ENCODE measurements at regions not wholly inside any gene's neighbourhood (a gene's known extent, or its start where the extent isn't known, plus 50 kb on each side); places are given as distances from the start of the nearest gene placed in this dataset.
A peak's percentile ranks its signal among the peaks of the same experiment; 100 is the strongest.

DNA sequence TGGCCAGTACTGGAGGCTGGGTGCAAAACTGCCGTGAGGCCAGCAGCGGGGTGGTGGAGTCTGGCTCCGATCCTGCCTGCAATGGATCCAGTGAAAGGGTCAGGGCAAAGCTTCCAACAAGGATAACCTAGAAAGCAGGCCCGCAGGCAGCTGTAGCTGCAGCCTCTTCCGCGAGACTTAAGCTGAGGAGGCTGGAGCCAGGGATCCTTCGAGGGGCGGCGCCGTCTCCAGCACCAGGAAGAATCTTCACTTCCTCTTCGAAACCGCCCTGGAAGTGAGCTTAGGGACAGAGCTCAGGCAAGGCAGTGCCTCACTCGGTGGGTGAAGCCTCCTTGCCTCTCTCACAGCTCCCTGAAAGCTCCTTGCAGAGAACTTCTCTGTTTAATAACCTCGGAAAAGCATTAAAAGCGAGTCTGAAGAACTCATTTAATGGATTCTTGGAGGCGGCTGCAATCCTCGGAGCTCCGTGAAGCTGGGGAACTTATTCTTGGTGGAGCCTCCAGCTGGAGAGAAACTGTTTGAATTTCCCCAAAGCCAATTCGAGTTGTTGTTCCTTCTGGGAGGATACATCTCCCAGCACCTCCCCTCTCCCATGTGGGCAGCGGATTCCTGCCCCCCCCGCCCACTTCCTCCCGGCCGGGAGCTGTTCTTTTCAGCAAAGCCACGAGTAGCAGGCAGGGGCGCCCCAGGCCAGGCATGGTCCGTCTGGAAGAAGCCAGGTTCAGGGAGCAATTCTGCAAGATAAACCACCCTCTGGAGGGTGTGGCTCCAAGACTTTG is 169.9 kb downstream of the CTTN start:
- WGBS, 2 donors (ENCODE audit: extremely low coverage in 2 of 2, insufficient read length in 2 of 2, insufficient replicate concordance in 1 of 2): no CpG with 5 or more reads among the region's 26 CpGs
- H2BK15ac ChIP-seq (ENCODE audit: low read length): no peak overlapping the region
- no peak overlapping the region for H4K91ac ChIP-seq (ENCODE audit: low read depth, low read length, poor library complexity)
- H2BK5ac ChIP-seq (ENCODE audit: low read length): no peak overlapping the region
- no peak overlapping the region for H3K4me2 ChIP-seq (ENCODE audit: insufficient read depth, low read length, poor library complexity, severe bottlenecking)
- peak overlapping the region; percentile 31 for H3K18ac ChIP-seq (ENCODE audit: low read length)
- H3K9me3 ChIP-seq (replicated peaks in 1 of 2; ENCODE audit: control insufficient read depth in 2 of 2, insufficient read depth in 1 of 2, low read depth in 1 of 2, low read length in 2 of 2): peaks cover 0 to 3% of the 10 kb centered on the region in 2 donors
- peaks cover 10 to 13% of the 10 kb centered on the region in 2 donors for H3K4me1 ChIP-seq (ENCODE audit: control insufficient read depth in 2 of 2, insufficient read depth in 1 of 2, low read depth in 1 of 2, low read length in 2 of 2)
- DNase-seq (ENCODE audit: low spot score): no peak
- H3K4ac ChIP-seq (ENCODE audit: low read length): no peak overlapping the region
- no peak overlapping the region for H3K4me3 ChIP-seq (ENCODE audit: low read length in 2 of 2)
- no peaks in the 10 kb centered on the region for H3K79me1 ChIP-seq (ENCODE audit: low read depth, low read length)
- H3K9ac ChIP-seq (ENCODE audit: low read depth, low read length, poor library complexity): no peak overlapping the region
- peak overlapping the region; percentile 96 for H2AK5ac ChIP-seq (ENCODE audit: low read depth, low read length)
- no peak overlapping the region for H3K14ac ChIP-seq (ENCODE audit: low read length)
- H3K27ac ChIP-seq (replicated peaks; ENCODE audit: low read length): no peak overlapping the region
- peak overlapping the region; percentile 21 for H2BK120ac ChIP-seq (ENCODE audit: low read depth, low read length)
- H3K23ac ChIP-seq (ENCODE audit: low read depth, low read length, poor library complexity): no peak overlapping the region
- no peak overlapping the region for H4K8ac ChIP-seq (ENCODE audit: low read depth, low read length)
- H2BK12ac ChIP-seq (ENCODE audit: low read length): no peak overlapping the region
- no peaks in the 10 kb centered on the region for H3K36me3 ChIP-seq (replicated peaks in 1 of 2; ENCODE audit: control insufficient read depth in 2 of 2, insufficient read depth in 2 of 2, low read length in 2 of 2)
- no peaks in the 10 kb centered on the region for H3K27me3 ChIP-seq (ENCODE audit: control insufficient read depth in 3 of 3, insufficient read depth in 3 of 3, low read depth in 1 of 3, low read length in 3 of 3)
- peak overlapping the region; percentile 2 for H2AFZ ChIP-seq (ENCODE audit: low read length)

DNA sequence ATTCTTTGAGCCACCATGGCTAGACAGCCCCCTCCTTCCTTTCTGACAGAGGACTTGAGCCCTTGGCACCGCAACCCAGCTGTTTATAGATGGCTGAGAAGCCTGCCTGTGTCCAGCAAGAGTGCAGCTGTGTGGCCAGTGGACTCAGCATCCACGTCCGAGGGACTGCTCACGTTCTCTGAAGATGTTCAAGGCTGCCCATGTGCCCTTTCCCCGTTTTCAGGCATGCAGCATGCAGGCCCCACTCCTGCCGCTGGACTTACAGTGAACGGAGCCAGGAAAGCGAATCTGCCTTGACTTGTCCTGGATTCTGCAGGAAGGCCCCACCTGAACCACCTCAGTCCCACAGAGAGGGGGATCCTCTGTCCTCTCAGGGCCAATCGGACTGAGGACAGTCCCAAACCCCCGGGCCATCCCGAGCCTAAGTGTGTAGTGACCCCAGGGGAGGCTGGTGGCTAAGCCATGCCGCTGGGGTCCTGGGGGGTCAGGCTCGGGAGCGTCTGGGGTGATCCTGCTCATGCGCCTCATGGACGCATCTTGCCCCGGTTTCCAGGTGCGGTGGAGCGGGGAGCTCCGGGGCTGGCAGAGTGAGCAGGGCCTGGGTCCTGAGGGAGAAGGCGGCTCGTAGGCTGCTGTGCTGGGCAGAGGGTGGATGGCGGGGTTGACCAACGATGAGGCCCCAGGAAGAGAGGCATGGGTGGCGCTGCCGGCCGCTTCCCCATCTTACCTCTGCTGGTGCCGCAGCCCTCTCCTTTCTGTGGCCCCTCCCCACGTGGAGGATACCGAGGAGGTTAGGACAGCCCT is 170.7 kb downstream of the CTTN start:
- Histone ChIP-seq H3K27me3 (ENCODE audit: control insufficient read depth in 3 of 3, insufficient read depth in 3 of 3, low read depth in 1 of 3, low read length in 3 of 3) (no peaks in the 10 kb centered on the region), H2BK12ac (ENCODE audit: low read length) (peak overlapping the region; percentile 26), H3K23ac (ENCODE audit: low read depth, low read length, poor library complexity) (peak overlapping the region; percentile 80), H3K9ac (ENCODE audit: low read depth, low read length, poor library complexity) (peak overlapping the region; percentile 50), H3K4me3 (ENCODE audit: low read length in 2 of 2) (no peak overlapping the region), H4K8ac (ENCODE audit: low read depth, low read length) (no peak overlapping the region), H2BK5ac (ENCODE audit: low read length) (no peak overlapping the region), H3K9me3 (replicated peaks in 1 of 2; ENCODE audit: control insufficient read depth in 2 of 2, insufficient read depth in 1 of 2, low read depth in 1 of 2, low read length in 2 of 2) (peaks cover 0 to 3% of the 10 kb centered on the region in 2 donors), H4K91ac (ENCODE audit: low read depth, low read length, poor library complexity) (no peak overlapping the region), H3K14ac (ENCODE audit: low read length) (peak overlapping the region; percentile 40), H3K18ac (ENCODE audit: low read length) (peak overlapping the region; percentile 50), H3K4ac (ENCODE audit: low read length) (no peak overlapping the region), H3K27ac (replicated peaks; ENCODE audit: low read length) (no peak overlapping the region), H2BK120ac (ENCODE audit: low read depth, low read length) (peak overlapping the region; percentile 21), H2AK5ac (ENCODE audit: low read depth, low read length) (peak overlapping the region; percentile 96), H3K36me3 (replicated peaks in 1 of 2; ENCODE audit: control insufficient read depth in 2 of 2, insufficient read depth in 2 of 2, low read length in 2 of 2) (no peaks in the 10 kb centered on the region), H3K4me2 (ENCODE audit: insufficient read depth, low read length, poor library complexity, severe bottlenecking) (no peak overlapping the region), H3K4me1 (ENCODE audit: control insufficient read depth in 2 of 2, insufficient read depth in 1 of 2, low read depth in 1 of 2, low read length in 2 of 2) (peaks cover 10 to 13% of the 10 kb centered on the region in 2 donors), H2AFZ (ENCODE audit: low read length) (no peak overlapping the region), H3K79me1 (ENCODE audit: low read depth, low read length) (no peaks in the 10 kb centered on the region), H2BK15ac (ENCODE audit: low read length) (no peak overlapping the region)
- DNase-seq (ENCODE audit: low spot score): no peak
- no CpG with 5 or more reads among the region's 30 CpGs for WGBS, 2 donors (ENCODE audit: extremely low coverage in 2 of 2, insufficient read length in 2 of 2, insufficient replicate concordance in 1 of 2)

DNA sequence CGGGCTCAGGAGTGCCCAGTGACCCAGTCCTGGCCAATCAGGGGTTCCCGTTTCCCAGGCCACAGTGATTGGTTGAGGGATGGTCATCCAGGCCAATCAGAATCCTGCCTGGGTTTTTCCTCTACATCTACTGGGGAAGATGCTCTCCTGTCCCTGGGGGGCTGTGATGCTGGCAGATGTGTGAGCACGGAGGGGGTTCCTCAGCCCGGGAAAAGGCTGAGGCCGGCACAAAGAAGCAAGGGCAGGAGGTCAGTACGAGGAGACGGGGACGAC is 171.2 kb downstream of the CTTN start:
- Histone ChIP-seq H3K9me3 (replicated peaks in 1 of 2; ENCODE audit: control insufficient read depth in 2 of 2, insufficient read depth in 1 of 2, low read depth in 1 of 2, low read length in 2 of 2) (peaks cover 0 to 3% of the 10 kb centered on the region in 2 donors), H2BK15ac (ENCODE audit: low read length) (no peak overlapping the region), H3K9ac (ENCODE audit: low read depth, low read length, poor library complexity) (no peak overlapping the region), H3K18ac (ENCODE audit: low read length) (peak overlapping the region; percentile 50), H4K8ac (ENCODE audit: low read depth, low read length) (no peak overlapping the region), H3K4me1 (ENCODE audit: control insufficient read depth in 2 of 2, insufficient read depth in 1 of 2, low read depth in 1 of 2, low read length in 2 of 2) (peaks cover 12 to 13% of the 10 kb centered on the region in 2 donors), H2BK12ac (ENCODE audit: low read length) (no peak overlapping the region), H2BK120ac (ENCODE audit: low read depth, low read length) (peak overlapping the region; percentile 21), H3K36me3 (replicated peaks in 1 of 2; ENCODE audit: control insufficient read depth in 2 of 2, insufficient read depth in 2 of 2, low read length in 2 of 2) (no peaks in the 10 kb centered on the region), H3K79me1 (ENCODE audit: low read depth, low read length) (no peaks in the 10 kb centered on the region), H2BK5ac (ENCODE audit: low read length) (no peak overlapping the region), H3K27me3 (ENCODE audit: control insufficient read depth in 3 of 3, insufficient read depth in 3 of 3, low read depth in 1 of 3, low read length in 3 of 3) (no peaks in the 10 kb centered on the region), H3K14ac (ENCODE audit: low read length) (peak overlapping the region; percentile 40), H4K91ac (ENCODE audit: low read depth, low read length, poor library complexity) (no peak overlapping the region), H2AFZ (ENCODE audit: low read length) (no peak overlapping the region), H3K4me2 (ENCODE audit: insufficient read depth, low read length, poor library complexity, severe bottlenecking) (no peak overlapping the region), H3K27ac (replicated peaks; ENCODE audit: low read length) (no peak overlapping the region), H2AK5ac (ENCODE audit: low read depth, low read length) (peak overlapping the region; percentile 96), H3K4ac (ENCODE audit: low read length) (no peak overlapping the region), H3K4me3 (ENCODE audit: low read length in 2 of 2) (no peak overlapping the region), H3K23ac (ENCODE audit: low read depth, low read length, poor library complexity) (peak overlapping the region; percentile 80)
- no peak for DNase-seq (ENCODE audit: low spot score)
- WGBS, 2 donors (ENCODE audit: extremely low coverage in 2 of 2, insufficient read length in 2 of 2, insufficient replicate concordance in 1 of 2): no CpG with 5 or more reads among the region's 8 CpGs

DNA sequence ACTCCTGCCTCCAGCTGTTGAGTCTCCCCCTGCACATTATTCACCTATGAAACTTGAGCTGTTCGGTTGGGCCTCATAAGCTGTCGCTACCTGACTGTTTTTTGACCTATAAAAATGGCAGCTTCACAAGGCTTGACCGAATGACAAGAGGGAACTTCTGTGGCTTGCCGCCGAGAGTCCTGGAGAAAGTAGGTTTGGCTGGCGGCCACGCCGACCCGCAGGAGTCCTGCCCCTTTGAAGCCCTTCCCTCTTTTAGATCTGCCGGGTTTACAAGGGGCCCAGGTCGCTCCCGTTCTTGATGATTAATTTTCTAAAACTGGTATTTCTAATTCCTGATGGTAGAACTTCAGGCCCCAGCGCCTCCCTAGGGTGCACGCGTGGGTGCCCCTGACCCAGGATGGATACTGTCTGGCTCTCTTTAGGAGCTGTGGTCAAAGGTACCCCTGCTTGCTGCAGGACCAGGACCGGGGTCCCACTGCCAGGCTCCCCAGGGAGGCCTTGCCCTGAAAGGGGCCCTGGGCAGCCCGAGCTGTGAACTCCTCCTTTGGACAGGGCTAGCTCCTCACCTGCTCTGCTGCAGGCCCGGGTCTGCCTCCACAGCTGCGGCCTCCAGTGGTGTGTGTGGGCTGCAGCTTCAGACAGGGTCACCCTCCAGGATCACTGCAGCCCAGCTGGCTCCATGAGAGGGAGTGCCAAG is 171.8 kb downstream of the CTTN start:
- Histone ChIP-seq H2BK5ac (ENCODE audit: low read length) (no peak overlapping the region), H4K8ac (ENCODE audit: low read depth, low read length) (no peak overlapping the region), H3K27ac (replicated peaks; ENCODE audit: low read length) (no peak overlapping the region), H3K36me3 (replicated peaks in 1 of 2; ENCODE audit: control insufficient read depth in 2 of 2, insufficient read depth in 2 of 2, low read length in 2 of 2) (no peaks in the 10 kb centered on the region), H3K79me1 (ENCODE audit: low read depth, low read length) (no peaks in the 10 kb centered on the region), H3K4ac (ENCODE audit: low read length) (no peak overlapping the region), H3K23ac (ENCODE audit: low read depth, low read length, poor library complexity) (peak overlapping the region; percentile 9), H3K27me3 (ENCODE audit: control insufficient read depth in 3 of 3, insufficient read depth in 3 of 3, low read depth in 1 of 3, low read length in 3 of 3) (no peaks in the 10 kb centered on the region), H4K91ac (ENCODE audit: low read depth, low read length, poor library complexity) (no peak overlapping the region), H2BK120ac (ENCODE audit: low read depth, low read length) (no peak overlapping the region), H3K4me1 (ENCODE audit: control insufficient read depth in 2 of 2, insufficient read depth in 1 of 2, low read depth in 1 of 2, low read length in 2 of 2) (peaks cover 15 to 16% of the 10 kb centered on the region in 2 donors), H3K9ac (ENCODE audit: low read depth, low read length, poor library complexity) (no peak overlapping the region), H3K4me2 (ENCODE audit: insufficient read depth, low read length, poor library complexity, severe bottlenecking) (no peak overlapping the region), H3K9me3 (replicated peaks in 1 of 2; ENCODE audit: control insufficient read depth in 2 of 2, insufficient read depth in 1 of 2, low read depth in 1 of 2, low read length in 2 of 2) (peaks cover 0 to 3% of the 10 kb centered on the region in 2 donors), H2AFZ (ENCODE audit: low read length) (no peak overlapping the region), H2BK12ac (ENCODE audit: low read length) (peak overlapping the region; percentile 89), H3K18ac (ENCODE audit: low read length) (peak overlapping the region; percentile 24), H2BK15ac (ENCODE audit: low read length) (peak overlapping the region; percentile 65), H2AK5ac (ENCODE audit: low read depth, low read length) (peak overlapping the region; percentile 9), H3K14ac (ENCODE audit: low read length) (no peak overlapping the region), H3K4me3 (ENCODE audit: low read length in 2 of 2) (no peak overlapping the region)
- WGBS, 2 donors (ENCODE audit: extremely low coverage in 2 of 2, insufficient read length in 2 of 2, insufficient replicate concordance in 1 of 2): no CpG with 5 or more reads among the region's 19 CpGs
- no peak for DNase-seq (ENCODE audit: low spot score)
